ENCODE measurements at regions not wholly inside any gene's neighbourhood (a gene's known extent, or its start where the extent isn't known, plus 50 kb on each side); places are given as distances from the start of the nearest gene placed in this dataset.

DNA sequence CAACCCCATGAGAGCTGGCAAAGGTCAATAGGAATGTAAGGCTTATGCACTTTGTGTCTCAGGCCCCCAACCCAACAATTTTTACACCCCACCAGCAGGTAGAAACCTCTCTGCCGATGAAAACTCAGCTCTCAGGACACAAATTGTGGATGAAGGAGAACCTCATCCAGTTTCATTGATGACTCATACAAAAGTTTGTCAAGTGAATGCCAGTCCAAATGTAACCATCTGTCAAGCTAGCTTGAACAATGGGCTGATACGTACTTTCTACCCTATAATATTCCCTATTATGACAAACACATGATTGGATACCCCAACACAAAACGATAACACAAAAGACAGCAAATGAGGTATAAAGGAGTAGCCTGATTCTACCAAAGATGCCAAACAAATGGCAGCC lies 321.2 kb upstream of the TMEFF2 start:
- TF ChIP-seq, protein P1, sequence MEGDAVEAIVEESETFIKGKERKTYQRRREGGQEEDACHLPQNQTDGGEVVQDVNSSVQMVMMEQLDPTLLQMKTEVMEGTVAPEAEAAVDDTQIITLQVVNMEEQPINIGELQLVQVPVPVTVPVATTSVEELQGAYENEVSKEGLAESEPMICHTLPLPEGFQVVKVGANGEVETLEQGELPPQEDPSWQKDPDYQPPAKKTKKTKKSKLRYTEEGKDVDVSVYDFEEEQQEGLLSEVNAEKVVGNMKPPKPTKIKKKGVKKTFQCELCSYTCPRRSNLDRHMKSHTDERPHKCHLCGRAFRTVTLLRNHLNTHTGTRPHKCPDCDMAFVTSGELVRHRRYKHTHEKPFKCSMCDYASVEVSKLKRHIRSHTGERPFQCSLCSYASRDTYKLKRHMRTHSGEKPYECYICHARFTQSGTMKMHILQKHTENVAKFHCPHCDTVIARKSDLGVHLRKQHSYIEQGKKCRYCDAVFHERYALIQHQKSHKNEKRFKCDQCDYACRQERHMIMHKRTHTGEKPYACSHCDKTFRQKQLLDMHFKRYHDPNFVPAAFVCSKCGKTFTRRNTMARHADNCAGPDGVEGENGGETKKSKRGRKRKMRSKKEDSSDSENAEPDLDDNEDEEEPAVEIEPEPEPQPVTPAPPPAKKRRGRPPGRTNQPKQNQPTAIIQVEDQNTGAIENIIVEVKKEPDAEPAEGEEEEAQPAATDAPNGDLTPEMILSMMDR (IDR thresholded peaks at IDR 0.05), result no peak
- TF ChIP-seq EP300 (IDR thresholded peaks at IDR 0.05), result no peak
- no peak for TF ChIP-seq POLR2A (IDR thresholded peaks at IDR 0.05)

Data from suprapubic skin (tissue), 3 donors.